ENCODE measurements at regions not wholly inside any gene's neighbourhood (a gene's known extent, or its start where the extent isn't known, plus 50 kb on each side); places are given as distances from the start of the nearest gene placed in this dataset.

- no peak for TF ChIP-seq RFX5 (IDR thresholded peaks at IDR 0.05; ENCODE audit: borderline replicate concordance, low read depth, low read length)
- TF ChIP-seq FOSL1 (IDR thresholded peaks at IDR 0.05; ENCODE audit: insufficient read depth, low read depth, low read length), result no peak
- TF ChIP-seq SP1 (IDR thresholded peaks at IDR 0.05; ENCODE audit: low read depth, low read length), result no peak
- no peak for TF ChIP-seq TBP (IDR thresholded peaks at IDR 0.05; ENCODE audit: low read depth, low read length)
- no peak for TF ChIP-seq PHF8 (conservative IDR thresholded peaks at IDR 0.05; ENCODE audit: low read depth, low read length)
Observed at GRCh38 chr7:94280851-94281250, 113.8 kb upstream of the COL1A2 start (continued).

All from H1 (cell line).